ENCODE measurements at regions not wholly inside any gene's neighbourhood (a gene's known extent, or its start where the extent isn't known, plus 50 kb on each side); places are given as distances from the start of the nearest gene placed in this dataset.

GRCh38 chr2:4139731-4140130 is 436.4 kb downstream of the DCDC2C start:
- DNase-seq (ENCODE audit: low read depth), result no peak
- TF ChIP-seq, protein P1, sequence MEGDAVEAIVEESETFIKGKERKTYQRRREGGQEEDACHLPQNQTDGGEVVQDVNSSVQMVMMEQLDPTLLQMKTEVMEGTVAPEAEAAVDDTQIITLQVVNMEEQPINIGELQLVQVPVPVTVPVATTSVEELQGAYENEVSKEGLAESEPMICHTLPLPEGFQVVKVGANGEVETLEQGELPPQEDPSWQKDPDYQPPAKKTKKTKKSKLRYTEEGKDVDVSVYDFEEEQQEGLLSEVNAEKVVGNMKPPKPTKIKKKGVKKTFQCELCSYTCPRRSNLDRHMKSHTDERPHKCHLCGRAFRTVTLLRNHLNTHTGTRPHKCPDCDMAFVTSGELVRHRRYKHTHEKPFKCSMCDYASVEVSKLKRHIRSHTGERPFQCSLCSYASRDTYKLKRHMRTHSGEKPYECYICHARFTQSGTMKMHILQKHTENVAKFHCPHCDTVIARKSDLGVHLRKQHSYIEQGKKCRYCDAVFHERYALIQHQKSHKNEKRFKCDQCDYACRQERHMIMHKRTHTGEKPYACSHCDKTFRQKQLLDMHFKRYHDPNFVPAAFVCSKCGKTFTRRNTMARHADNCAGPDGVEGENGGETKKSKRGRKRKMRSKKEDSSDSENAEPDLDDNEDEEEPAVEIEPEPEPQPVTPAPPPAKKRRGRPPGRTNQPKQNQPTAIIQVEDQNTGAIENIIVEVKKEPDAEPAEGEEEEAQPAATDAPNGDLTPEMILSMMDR (IDR thresholded peaks at IDR 0.05; ENCODE audit: insufficient read depth, low read length, poor library complexity, severe bottlenecking), result no peak
- no peaks in the 10 kb centered on the region for H3K36me3 ChIP-seq (ENCODE audit: control insufficient read depth, insufficient read depth, low read length)
- H3K27me3 ChIP-seq (ENCODE audit: control insufficient read depth, insufficient read depth, low read length), result no peaks in the 10 kb centered on the region
- no peak overlapping the region for H3K4me3 ChIP-seq (ENCODE audit: low read depth, low read length)

DNA sequence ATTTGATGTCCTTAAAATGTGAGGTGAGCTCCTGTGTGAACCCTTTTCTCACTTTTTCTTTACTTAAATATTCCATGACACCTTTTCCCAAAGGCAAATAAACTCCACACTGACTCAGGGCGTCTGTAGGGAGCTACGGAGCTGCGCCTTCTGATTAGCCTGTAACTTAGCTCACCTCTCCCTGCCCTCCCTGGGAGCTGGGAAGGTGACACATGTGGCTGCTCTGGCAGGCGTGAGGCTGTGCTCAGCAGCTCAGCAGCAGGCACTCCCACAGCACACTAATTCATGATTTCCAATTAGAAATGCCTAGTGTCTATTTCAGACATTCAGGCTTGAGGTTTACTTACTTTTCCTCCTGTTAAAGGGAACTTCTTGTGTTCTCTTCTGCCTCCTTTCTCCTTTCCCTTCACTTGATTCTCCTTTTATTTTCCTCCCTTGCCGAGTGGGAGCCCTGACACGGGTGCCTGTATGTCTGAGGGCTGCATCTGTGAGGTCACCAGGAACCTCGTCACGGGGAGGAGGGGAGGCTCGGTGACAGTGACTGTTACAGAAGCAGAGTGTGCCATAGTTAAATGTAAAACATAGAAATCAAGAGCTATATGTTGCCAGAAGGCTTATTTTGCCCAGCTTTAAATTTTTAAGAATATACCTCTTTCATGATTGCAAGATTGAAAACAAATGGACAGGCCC is 437.1 kb downstream of the DCDC2C start:
- TF ChIP-seq, protein P1 (IDR thresholded peaks at IDR 0.05; ENCODE audit: insufficient read depth, low read length, poor library complexity, severe bottlenecking), result no peak
- Histone ChIP-seq H3K27me3 (ENCODE audit: control insufficient read depth, insufficient read depth, low read length) (no peaks in the 10 kb centered on the region), H3K4me3 (ENCODE audit: low read depth, low read length) (no peak overlapping the region), H3K36me3 (ENCODE audit: control insufficient read depth, insufficient read depth, low read length) (no peaks in the 10 kb centered on the region)
- peak; percentile 12 for DNase-seq (ENCODE audit: low read depth)

- Histone ChIP-seq H3K4me3 (ENCODE audit: low read depth, low read length) (no peak overlapping the region), H3K27me3 (ENCODE audit: control insufficient read depth, insufficient read depth, low read length) (no peaks in the 10 kb centered on the region), H3K36me3 (ENCODE audit: control insufficient read depth, insufficient read depth, low read length) (no peaks in the 10 kb centered on the region)
- no peak for DNase-seq (ENCODE audit: low read depth)
- TF ChIP-seq, protein P1 (IDR thresholded peaks at IDR 0.05; ENCODE audit: insufficient read depth, low read length, poor library complexity, severe bottlenecking), result no peak
Measured at GRCh38 chr2:4144731-4145130, 441.4 kb downstream of the DCDC2C start.

DNA sequence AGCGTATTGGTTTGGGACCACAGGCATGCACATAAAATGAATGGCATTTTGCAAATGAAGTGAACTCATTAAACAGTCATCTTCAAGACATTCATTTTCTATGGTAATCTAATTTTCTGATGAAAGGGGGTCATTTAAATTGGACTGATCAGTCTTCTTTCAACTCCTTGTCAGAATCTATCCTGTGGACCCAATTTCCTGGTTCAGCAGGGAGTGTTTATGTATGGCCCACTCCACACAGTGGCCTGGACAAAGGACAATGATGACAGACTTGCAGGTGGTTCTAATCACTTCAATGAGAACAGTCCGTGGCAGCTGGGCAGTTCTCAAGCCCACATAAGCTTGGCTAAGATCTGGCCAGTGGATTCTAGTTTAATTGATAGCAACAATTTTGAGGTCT is 448.1 kb downstream of the DCDC2C start:
- no peak overlapping the region for H3K4me3 ChIP-seq (ENCODE audit: low read depth, low read length)
- no peaks in the 10 kb centered on the region for H3K36me3 ChIP-seq (ENCODE audit: control insufficient read depth, insufficient read depth, low read length)
- no peaks in the 10 kb centered on the region for H3K27me3 ChIP-seq (ENCODE audit: control insufficient read depth, insufficient read depth, low read length)
- DNase-seq (ENCODE audit: low read depth), result no peak
- TF ChIP-seq, protein P1 (IDR thresholded peaks at IDR 0.05; ENCODE audit: insufficient read depth, low read length, poor library complexity, severe bottlenecking), result no peak

- H3K4me3 ChIP-seq (ENCODE audit: low read depth, low read length), result no peak overlapping the region
- TF ChIP-seq, protein P1 (IDR thresholded peaks at IDR 0.05; ENCODE audit: insufficient read depth, low read length, poor library complexity, severe bottlenecking), result no peak
- DNase-seq (ENCODE audit: low read depth), result no peak
- no peaks in the 10 kb centered on the region for H3K36me3 ChIP-seq (ENCODE audit: control insufficient read depth, insufficient read depth, low read length)
- H3K27me3 ChIP-seq (ENCODE audit: control insufficient read depth, insufficient read depth, low read length), result no peaks in the 10 kb centered on the region
Measured at GRCh38 chr2:4152051-4152450, 448.7 kb downstream of the DCDC2C start.

GRCh38 chr2:4168834-4169233 is 465.5 kb downstream of the DCDC2C start:
- H3K4me3 ChIP-seq (ENCODE audit: low read depth, low read length), result no peak overlapping the region
- TF ChIP-seq, protein P1 (IDR thresholded peaks at IDR 0.05; ENCODE audit: insufficient read depth, low read length, poor library complexity, severe bottlenecking), result no peak
- no peaks in the 10 kb centered on the region for H3K27me3 ChIP-seq (ENCODE audit: control insufficient read depth, insufficient read depth, low read length)
- H3K36me3 ChIP-seq (ENCODE audit: control insufficient read depth, insufficient read depth, low read length), result no peaks in the 10 kb centered on the region
- DNase-seq (ENCODE audit: low read depth), result no peak
